K562 (cell line): ENCODE measurements at regions not wholly inside any gene's neighbourhood (a gene's known extent, or its start where the extent isn't known, plus 50 kb on each side); places are given as distances from the start of the nearest gene placed in this dataset.

Source experiments
- ATF7 ChIP-seq: fragments of 450-650 bp; IDR thresholded peaks from 2 replicates; pipeline ENCODE4 v1.7.1; 2014; ENCODE audit warnings: mild to moderate bottlenecking, moderate library complexity
- BCOR ChIP-seq: fragments of 450-650 bp; IDR thresholded peaks from 2 replicates; pipeline ENCODE4 v1.6.1; 2016
- CBFB ChIP-seq: sonication (generic); formaldehyde crosslinking; IDR thresholded peaks from 2 replicates; pipeline ENCODE4 v1.4.0; 2020; ENCODE audit warnings: mild to moderate bottlenecking, missing genetic modification reagents
- FOS ChIP-seq: IDR thresholded peaks from 3 replicates; pipeline ENCODE4 v1.6.1; 2011; ENCODE audit not compliant: insufficient read length; ENCODE audit errors: extremely low read depth
- MAFK ChIP-seq: IDR thresholded peaks from 2 replicates; pipeline ENCODE4 v1.6.1; 2011; ENCODE audit warnings: low read length, improper control_type of control experiment
- POLR2AphosphoS5 ChIP-seq: IDR thresholded peaks from 2 replicates; pipeline ENCODE4 v1.6.1; 2011; ENCODE audit warnings: mild to moderate bottlenecking, low read depth, low read length, moderate library complexity; ENCODE audit not compliant: control insufficient read depth, insufficient read depth
- TEAD2 ChIP-seq: fragments of 450-650 bp; IDR thresholded peaks from 2 replicates; pipeline ENCODE4 v1.6.1; 2016; ENCODE audit warnings: missing genetic modification characterization, control low read depth, missing compliant biosample characterization
- ZNF274 ChIP-seq: IDR thresholded peaks from 2 replicates; pipeline ENCODE4 v1.6.1; 2011; ENCODE audit warnings: low read depth, mild to moderate bottlenecking, low read length, moderate library complexity, borderline replicate concordance
- ZNF41 ChIP-seq: fragments of 250-450 bp; sonication (Bioruptor Pico); conservative IDR thresholded peaks from 2 replicates; pipeline ENCODE4 v1.4.0; 2020; ENCODE audit warnings: mild to moderate bottlenecking
- TF ChIP-seq, protein P1 (sequence below), 3 experiments: IDR thresholded peaks in 2 of 3; conservative IDR thresholded peaks in 1 of 3; 2 replicates each; pipeline ENCODE4 v1.5.1; 2011 to 2012; ENCODE audit warnings: low read length in 3 of 3, mild to moderate bottlenecking in 3 of 3, control low read depth in 2 of 3, improper control_type of control experiment in 1 of 3, inconsistent platforms in 1 of 3, low read depth in 1 of 3, mixed read lengths in 1 of 3, moderate library complexity in 1 of 3; ENCODE audit not compliant: insufficient read depth in 2 of 3
- TF ChIP-seq, protein P2 (sequence below), 2 experiments: fragments of 450-650 bp; formaldehyde crosslinking in 1 of 2; IDR thresholded peaks; 2 replicates each; pipeline versions ENCODE4 v1.4.0 to v1.6.1; 2014 to 2020; ENCODE audit warnings: mild to moderate bottlenecking in 2 of 2, borderline replicate concordance in 1 of 2, low read depth in 1 of 2
- TF ChIP-seq, protein P3 (sequence below): sonication (generic); formaldehyde crosslinking; IDR thresholded peaks from 2 replicates; pipeline ENCODE4 v1.8.1; 2023; ENCODE audit warnings: mild to moderate bottlenecking, missing genetic modification reagents
- TF ChIP-seq, protein P4 (sequence below): fragments of 250-450 bp; sonication (Bioruptor Pico); IDR thresholded peaks from 2 replicates; pipeline ENCODE4 v1.5.0; 2021; ENCODE audit warnings: mild to moderate bottlenecking, borderline replicate concordance

DNA sequence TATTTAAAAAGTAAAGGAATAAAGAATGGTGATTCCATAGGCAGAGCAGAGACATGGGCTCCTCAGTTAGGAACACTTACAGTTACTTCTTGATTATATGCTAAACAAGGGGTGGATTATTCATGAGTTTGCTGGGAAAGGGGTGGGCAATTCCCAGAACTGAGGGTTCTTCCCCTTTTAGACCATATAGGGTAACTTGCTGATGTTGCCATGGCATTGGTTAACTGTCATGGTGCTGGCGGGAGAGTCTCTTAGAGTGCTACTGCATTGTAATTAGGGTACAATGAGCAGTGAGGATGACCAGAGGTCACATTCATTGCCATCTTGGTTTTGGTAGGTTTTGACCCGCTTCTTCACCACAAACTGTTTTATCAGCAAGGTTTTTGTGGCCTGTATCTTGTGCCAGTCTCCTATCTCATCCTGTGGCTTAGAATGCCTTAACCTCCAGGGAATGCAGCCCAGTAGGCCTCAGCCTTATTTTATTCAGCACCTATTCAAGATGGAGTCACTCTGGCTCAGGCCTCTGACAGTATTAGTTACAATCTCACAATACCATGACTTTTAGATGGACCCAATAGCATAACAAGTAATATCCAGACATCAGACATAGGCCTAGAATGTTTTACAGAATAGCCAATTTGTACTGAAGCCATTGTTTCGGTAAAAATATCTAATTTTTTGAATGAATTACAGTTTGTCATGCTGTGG, 106.8 kb downstream of the ZBTB18 start:
- TF ChIP-seq, protein P1, sequence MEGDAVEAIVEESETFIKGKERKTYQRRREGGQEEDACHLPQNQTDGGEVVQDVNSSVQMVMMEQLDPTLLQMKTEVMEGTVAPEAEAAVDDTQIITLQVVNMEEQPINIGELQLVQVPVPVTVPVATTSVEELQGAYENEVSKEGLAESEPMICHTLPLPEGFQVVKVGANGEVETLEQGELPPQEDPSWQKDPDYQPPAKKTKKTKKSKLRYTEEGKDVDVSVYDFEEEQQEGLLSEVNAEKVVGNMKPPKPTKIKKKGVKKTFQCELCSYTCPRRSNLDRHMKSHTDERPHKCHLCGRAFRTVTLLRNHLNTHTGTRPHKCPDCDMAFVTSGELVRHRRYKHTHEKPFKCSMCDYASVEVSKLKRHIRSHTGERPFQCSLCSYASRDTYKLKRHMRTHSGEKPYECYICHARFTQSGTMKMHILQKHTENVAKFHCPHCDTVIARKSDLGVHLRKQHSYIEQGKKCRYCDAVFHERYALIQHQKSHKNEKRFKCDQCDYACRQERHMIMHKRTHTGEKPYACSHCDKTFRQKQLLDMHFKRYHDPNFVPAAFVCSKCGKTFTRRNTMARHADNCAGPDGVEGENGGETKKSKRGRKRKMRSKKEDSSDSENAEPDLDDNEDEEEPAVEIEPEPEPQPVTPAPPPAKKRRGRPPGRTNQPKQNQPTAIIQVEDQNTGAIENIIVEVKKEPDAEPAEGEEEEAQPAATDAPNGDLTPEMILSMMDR (IDR thresholded peaks at IDR 0.05 in 2 of 3, conservative IDR thresholded peaks at IDR 0.05 in 1 of 3; ENCODE audit: insufficient read depth in 2 of 3, low read depth in 1 of 3, low read length in 3 of 3), result no peak
- TF ChIP-seq FOS (no peak), ZNF274 (no peak), BCOR (no peak), CBFB (CRISPR knock-in tag) (no peak), POLR2AphosphoS5 (no peak), ATF7 (no peak), MAFK (no peak), TEAD2 (tag) (no peak), ZNF41 (CRISPR knock-in tag) (no peak)
- TF ChIP-seq, protein P2, sequence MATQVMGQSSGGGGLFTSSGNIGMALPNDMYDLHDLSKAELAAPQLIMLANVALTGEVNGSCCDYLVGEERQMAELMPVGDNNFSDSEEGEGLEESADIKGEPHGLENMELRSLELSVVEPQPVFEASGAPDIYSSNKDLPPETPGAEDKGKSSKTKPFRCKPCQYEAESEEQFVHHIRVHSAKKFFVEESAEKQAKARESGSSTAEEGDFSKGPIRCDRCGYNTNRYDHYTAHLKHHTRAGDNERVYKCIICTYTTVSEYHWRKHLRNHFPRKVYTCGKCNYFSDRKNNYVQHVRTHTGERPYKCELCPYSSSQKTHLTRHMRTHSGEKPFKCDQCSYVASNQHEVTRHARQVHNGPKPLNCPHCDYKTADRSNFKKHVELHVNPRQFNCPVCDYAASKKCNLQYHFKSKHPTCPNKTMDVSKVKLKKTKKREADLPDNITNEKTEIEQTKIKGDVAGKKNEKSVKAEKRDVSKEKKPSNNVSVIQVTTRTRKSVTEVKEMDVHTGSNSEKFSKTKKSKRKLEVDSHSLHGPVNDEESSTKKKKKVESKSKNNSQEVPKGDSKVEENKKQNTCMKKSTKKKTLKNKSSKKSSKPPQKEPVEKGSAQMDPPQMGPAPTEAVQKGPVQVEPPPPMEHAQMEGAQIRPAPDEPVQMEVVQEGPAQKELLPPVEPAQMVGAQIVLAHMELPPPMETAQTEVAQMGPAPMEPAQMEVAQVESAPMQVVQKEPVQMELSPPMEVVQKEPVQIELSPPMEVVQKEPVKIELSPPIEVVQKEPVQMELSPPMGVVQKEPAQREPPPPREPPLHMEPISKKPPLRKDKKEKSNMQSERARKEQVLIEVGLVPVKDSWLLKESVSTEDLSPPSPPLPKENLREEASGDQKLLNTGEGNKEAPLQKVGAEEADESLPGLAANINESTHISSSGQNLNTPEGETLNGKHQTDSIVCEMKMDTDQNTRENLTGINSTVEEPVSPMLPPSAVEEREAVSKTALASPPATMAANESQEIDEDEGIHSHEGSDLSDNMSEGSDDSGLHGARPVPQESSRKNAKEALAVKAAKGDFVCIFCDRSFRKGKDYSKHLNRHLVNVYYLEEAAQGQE (IDR thresholded peaks at IDR 0.05; ENCODE audit: borderline replicate concordance), result no peak
- TF ChIP-seq, protein P2 (CRISPR knock-in tag; IDR thresholded peaks at IDR 0.05; ENCODE audit: low read depth), result no peak
- TF ChIP-seq, protein P3, sequence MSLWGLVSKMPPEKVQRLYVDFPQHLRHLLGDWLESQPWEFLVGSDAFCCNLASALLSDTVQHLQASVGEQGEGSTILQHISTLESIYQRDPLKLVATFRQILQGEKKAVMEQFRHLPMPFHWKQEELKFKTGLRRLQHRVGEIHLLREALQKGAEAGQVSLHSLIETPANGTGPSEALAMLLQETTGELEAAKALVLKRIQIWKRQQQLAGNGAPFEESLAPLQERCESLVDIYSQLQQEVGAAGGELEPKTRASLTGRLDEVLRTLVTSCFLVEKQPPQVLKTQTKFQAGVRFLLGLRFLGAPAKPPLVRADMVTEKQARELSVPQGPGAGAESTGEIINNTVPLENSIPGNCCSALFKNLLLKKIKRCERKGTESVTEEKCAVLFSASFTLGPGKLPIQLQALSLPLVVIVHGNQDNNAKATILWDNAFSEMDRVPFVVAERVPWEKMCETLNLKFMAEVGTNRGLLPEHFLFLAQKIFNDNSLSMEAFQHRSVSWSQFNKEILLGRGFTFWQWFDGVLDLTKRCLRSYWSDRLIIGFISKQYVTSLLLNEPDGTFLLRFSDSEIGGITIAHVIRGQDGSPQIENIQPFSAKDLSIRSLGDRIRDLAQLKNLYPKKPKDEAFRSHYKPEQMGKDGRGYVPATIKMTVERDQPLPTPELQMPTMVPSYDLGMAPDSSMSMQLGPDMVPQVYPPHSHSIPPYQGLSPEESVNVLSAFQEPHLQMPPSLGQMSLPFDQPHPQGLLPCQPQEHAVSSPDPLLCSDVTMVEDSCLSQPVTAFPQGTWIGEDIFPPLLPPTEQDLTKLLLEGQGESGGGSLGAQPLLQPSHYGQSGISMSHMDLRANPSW (CRISPR knock-in tag), result no peak
- TF ChIP-seq, protein P4, sequence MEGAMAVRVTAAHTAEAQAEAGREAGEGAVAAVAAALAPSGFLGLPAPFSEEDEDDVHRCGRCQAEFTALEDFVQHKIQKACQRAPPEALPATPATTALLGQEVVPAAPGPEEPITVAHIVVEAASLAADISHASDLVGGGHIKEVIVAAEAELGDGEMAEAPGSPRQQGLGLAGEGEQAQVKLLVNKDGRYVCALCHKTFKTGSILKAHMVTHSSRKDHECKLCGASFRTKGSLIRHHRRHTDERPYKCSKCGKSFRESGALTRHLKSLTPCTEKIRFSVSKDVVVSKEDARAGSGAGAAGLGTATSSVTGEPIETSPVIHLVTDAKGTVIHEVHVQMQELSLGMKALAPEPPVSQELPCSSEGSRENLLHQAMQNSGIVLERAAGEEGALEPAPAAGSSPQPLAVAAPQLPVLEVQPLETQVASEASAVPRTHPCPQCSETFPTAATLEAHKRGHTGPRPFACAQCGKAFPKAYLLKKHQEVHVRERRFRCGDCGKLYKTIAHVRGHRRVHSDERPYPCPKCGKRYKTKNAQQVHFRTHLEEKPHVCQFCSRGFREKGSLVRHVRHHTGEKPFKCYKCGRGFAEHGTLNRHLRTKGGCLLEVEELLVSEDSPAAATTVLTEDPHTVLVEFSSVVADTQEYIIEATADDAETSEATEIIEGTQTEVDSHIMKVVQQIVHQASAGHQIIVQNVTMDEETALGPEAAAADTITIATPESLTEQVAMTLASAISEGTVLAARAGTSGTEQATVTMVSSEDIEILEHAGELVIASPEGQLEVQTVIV (CRISPR knock-in tag), result no peak
